ENCODE measurements at regions not wholly inside any gene's neighbourhood (a gene's known extent, or its start where the extent isn't known, plus 50 kb on each side); places are given as distances from the start of the nearest gene placed in this dataset.

DNA sequence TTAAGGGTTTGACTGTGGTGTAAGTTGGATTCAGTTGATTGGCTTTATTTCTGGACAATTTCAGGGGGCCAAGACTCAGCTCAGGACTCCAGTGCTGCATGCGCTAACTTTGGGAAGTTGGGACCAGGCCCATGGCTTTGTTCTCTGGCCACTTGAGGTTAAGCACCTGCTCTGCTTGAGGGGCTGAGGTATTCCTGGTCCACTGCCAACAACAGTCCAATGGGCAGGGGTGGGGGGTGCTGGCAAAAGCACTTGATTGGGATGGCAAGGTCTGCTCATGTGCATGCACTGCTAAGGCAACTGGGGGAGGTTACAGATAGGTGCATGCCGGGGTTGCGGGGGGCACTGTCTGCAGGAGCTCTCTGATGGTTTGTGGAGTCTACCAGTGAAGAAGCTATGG lies 52.6 kb upstream of the ASB17 start:
- DNase-seq, result no peak

DNA sequence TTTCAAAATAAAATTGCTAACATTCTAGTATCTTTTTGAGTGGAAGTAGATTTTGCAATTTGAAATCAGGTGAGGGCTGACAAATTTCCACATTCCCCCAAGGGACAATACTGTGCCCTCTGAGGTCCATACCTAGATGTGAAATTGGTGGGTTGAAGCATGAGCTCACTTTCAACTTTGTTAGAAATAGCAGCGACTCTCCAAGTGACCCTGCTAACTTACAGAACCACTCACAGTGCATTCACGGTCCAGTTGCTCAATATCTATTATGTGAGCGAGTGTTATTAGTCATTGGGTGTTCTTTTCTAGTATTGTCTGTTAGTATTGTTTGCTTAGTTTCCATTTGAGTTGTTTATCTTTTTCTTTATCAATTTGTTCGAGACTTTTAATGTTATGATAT lies 53.6 kb upstream of the ASB17 start:
- DNase-seq, result no peak

DNA sequence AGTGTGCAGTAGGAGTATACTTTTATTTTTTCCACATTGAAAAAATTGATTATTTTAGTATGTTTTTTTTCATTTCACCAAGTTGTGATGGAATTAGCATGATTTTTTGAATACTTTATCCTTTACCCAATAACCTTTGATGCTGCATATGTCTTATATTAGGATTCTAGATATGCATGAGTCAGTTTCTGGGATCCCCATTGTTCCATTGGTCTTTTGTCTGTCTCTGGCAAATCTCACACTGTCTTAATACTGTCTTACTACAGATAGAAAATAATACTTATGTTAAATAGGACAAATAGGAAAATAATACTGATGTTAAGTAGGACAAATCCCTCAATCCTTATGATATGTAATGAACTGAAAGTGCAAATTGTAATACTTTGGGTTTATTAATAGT lies 54.3 kb upstream of the ASB17 start:
- no peak for DNase-seq

DNA sequence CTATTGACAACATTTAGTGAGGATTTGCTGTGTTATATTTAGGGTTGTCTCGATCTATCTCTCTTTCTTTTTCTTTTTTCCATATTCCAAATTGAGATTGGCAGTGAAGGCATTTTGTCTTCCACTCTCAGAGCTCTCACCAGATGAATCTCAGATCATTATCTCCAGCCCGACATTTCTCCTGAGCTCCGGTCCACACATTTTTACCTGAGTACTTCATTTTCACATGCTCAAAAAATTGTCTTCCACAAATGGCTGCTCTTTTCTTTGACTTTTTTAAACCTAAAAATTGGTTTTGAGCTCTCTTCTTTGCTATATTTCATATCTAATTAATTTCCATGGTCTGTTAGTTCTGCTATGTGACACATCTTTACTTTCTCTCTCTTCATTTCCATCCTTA lies 56.9 kb upstream of the ASB17 start:
- DNase-seq, result no peak

DNA sequence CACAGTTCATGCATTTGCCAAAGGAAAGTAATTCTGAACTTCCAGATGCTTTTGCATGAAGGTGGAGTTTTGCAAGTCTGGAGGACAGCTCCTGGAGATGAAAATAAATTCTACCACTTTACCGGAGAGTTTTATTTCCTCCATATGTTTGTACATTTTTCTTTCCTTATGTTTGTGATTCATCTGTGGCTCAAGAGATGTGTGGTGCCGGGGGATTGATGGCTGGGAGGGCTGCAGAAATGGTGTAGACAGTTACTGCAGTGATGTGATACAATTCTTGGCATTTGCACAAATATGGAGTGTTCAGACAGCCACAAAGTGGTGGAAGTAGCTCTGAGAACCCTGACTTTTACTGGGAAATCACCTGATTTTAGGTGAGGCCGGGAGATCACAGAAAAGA lies 58.5 kb upstream of the ASB17 start:
- DNase-seq, result no peak

DNA sequence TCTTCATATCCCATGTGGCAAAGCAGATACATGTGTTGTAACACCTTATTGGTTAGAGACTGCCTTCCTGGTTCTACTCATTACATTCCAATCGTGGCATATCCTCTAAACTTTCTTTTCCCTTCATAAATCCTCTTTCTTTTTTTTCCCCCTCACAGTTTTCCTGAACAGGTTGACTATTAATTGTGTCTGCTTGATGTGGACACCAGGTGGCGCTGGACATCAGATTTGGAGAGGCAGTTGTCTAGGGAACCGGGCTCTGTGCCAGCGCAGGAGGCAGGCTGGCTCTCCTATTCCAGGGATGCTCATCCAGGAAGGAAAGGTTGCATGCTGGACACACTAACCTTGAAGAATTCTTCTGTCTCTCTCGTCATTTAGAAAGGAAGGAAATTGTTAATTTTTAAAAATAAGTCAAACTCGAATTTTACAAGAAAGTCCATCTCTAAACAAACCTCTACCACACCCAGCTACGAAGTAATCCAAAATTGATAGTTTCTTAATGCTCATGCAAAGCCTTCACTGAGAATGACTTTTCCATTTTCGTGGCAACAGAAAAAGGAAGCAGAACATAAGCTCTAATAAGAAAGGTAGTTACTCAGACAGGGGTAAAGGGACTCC lies 59.4 kb upstream of the ASB17 start:
- peak; percentile 55 to 67 for DNase-seq

DNA sequence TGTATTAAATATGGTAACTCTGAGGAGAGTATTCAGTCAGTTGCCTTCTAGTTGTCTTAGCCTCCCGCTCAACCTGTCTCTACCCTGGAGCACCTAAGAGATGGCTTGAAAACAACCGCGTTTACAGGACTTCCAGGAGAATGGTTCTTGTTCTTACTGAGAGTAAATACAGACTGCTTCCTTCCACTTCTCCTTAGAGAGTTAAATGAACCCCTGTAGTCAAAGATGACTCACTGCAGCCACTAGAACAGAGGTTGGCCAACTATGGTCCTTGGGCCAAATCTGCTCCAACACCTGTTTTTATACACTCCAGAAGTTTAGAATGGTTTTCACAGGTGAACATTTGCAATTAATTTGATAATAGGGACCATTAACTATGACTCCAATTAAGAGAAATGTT lies 60.1 kb upstream of the ASB17 start:
- DNase-seq, result no peak

DNA sequence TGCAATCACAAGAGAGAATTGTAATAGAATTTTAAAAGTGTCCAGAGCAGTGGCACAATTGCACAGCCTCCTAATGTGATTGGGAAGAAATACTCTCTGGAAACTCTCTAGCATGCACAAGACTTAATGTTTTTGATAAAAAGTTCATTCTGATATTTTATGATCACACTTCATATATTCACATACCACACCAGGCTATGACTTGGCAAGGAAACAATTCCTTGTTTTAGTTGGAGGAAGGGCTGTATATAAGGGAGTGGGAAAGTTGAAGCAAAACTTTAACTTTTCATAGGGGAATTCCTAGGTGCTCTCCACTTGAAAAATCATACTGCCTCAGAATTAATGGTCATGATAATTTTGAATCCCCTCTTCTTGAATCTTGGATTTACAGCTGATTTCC lies 61.5 kb upstream of the ASB17 start:
- no peak for DNase-seq

DNA sequence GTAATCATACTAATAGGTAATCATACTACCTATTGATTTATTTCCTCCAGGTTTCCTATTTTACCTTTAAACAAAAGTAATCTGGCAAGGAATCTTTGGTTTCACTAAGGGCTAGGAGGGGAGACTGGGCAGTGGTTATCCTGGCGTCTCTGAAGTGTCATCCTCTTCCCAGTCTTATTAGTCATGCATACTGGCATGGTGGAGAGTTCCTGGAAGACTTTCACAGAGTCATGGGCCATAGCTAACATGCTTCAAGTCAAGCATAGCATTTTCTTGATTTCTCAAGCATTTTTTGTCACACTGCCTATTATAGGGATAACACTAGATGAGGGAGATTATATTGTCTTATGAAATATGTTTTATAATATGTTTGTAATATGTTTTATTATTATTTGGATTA lies 64.0 kb upstream of the ASB17 start:
- no peak for DNase-seq

DNA sequence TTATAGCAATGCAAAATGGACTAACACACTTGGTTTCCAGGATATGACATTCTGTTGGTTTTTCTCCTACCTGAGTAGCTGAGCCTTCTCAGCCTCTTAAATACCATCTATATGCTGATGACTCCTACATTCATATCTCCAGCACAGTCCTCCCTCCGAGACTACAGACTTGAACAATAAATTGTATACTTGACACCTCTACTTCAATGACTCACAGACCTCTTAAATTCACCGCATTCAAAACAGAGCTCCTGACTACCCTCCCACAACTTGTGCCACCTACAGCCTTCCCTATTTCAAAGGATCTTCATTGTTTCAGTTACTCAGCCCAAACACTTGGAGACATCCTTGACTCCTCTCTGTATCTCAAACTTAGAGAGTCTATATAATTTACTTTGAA lies 66.8 kb upstream of the ASB17 start:
- no peak for DNase-seq

DNA sequence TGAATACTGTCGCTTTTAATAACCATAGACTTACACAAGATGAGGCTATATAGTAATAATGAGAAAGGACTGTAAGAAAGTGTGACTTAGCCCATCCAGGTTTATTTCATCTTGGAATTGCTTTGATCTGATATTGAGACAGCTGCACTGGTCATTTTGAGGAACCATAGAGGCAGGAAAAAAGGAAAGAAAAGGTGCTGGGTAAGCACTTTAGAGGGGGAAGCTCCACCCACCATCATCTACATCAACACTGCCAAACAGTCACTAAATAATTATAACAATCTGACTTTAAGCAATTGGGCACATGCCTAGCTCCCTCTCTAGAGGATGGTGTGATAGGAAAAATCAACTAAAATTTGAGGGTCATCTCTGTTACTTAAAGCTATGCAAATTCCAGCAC lies 70.6 kb upstream of the ST6GALNAC3 start:
- DNase-seq, result no peak

DNA sequence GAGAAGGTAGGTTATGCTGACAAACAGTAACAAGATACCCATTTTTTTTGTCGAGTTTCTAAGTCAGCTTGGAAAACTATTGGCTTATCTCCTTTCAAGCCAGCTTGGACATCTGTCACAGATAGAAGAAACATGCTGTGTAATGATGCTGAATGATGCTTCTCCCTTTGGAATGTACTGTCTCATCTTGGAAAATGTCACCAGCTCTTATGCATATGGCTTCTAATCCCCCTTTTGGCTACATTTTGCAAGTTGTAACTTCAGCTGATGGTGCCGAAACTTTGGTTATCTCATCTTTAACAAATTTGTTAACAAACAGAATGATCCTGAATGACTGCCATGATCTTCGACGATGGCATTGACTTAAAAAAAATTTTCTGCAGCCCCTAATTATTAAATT lies 68.8 kb upstream of the ST6GALNAC3 start:
- no peak for DNase-seq

DNA sequence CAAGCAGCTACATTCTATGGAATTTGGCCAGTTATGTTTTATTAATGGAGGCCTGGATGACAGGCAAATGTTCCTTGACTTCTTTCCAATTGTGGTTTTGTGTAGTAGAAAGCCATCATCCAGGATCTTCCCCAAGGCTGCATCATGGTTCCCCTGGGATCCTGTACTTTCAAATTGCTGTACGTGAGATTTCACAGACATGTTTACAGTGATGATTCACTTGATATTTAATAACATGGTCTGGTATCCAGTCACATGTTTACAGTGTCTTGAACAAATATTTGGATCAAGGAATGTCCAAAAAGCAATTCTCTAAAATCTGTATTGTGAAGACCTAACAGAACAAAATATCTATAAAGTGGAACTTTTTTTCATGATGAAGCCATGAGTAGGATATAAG lies 68.3 kb upstream of the ST6GALNAC3 start:
- no peak for DNase-seq

DNA sequence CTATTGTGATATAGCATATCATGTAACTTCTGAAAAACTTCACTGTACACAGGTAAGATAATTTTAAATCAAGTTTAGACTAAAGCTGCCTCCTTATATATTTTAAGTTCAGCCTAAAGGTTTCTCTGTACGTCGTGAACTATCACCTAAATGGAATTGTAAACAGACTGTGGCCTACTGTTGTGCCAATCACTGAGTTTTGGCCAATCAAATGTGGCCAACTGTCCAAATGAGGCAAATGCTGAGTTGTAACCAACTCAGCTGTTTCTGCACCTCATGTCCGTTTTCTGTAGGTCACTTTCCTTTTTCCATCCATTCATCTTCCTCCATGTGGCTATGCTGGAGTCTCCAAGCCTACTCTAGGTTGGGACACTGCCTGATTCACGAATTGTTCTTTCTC lies 63.7 kb upstream of the ST6GALNAC3 start:
- DNase-seq, result no peak

DNA sequence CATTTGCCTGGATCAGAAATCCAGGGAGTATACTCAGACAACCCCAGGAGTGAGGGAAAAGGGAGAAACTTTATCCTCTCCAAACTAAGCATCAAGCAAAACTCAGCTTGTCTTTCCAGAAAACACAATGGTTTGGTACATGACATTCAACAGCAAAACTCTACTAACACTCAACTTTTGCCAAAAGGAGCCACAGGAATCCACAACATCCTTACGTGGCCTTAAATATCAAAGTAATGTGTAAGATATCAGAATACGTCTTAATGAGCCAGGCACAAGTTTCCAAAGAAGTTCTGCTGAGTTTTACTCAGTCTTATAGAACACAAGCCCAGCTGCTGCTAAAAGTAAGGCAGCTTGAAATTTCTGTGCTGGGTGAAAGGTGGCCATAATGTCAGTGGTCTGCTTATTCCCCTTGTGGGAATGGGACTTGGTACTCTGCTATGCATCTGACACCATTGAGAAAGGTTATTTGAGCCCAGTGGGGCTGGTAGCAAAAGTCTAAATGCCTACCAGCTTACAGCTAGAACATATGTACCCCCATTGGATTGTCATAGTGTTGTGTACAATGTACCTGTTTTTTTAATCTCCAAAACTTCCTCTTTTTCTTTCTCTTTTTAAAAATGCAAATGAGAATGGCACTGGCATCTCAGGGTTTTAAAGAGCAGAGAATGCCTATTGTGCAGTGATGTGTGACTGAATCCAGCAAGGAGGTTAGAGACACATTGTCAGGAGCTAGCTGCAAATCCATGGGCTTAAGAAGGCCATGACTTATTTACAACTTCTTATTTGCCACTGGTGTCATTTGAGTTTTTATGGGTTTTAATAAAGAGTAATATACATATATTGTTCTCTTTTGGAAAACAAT lies 62.0 kb upstream of the ST6GALNAC3 start:
- DNase-seq, result no peak

DNA sequence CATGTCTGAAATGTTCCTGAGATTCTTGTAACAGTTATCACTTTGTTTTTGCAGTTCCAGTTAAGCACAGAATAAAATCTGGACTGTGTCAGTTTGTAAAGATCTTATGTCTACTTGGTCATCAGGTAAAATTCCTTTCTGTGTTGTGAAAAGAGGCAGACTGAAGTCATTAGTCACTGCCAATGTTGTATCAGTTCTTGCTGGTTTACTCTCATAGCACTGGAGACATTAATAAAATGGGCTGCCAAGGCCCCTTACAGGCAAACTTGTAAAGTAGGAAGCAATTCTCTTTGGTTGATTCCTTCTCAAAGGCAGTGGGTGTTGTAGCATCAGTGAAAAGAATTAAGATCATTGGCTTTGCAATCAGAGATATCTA lies 61.4 kb upstream of the ST6GALNAC3 start:
- DNase-seq, result no peak

DNA sequence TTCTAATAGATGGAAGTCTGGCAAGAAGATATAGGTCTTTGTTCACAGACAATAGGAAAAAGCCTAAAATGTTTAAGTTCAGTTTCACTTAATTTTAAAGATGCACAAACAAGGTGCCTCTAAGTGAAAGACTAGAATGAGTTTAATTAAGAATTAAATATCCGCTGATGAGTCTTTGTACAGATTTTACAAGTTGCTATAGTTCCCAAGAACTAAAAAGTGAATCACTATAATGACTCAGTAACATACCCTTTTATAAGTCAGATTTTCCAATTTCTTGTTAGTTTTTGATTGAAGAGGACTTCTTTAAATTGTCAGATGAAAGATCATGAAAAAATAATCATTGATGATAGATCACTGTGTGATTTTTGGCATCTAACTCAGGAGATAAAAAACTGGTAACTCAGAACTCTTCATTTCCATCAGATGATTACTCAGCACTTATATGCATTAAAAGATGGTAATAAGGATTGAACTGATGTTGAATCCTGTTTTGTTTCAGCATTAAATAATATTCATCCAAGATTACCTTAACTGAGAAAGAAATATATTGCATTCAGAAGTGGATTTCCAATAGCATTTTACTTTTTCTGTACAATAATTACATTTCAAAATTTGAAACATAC lies 59.0 kb upstream of the ST6GALNAC3 start:
- no peak for DNase-seq

DNA sequence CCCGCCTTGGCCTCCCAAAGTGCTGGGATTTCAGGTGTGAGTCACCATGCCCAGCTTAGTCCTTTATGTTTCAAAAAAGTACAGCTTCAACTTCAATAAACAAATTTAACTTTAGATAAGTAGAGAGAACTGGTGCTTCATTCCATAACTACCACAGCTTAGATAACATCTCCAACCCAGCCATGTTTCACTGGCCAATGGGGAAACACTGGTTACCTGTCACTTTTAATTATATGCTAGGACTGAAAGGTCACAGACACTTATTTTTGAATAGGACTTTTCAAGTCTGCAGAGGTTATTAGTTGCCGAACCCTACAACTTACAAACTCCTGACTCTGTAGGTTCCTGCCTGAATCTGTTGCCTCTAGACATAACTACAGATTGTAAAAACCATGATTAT lies 56.5 kb upstream of the ST6GALNAC3 start:
- DNase-seq, result no peak

DNA sequence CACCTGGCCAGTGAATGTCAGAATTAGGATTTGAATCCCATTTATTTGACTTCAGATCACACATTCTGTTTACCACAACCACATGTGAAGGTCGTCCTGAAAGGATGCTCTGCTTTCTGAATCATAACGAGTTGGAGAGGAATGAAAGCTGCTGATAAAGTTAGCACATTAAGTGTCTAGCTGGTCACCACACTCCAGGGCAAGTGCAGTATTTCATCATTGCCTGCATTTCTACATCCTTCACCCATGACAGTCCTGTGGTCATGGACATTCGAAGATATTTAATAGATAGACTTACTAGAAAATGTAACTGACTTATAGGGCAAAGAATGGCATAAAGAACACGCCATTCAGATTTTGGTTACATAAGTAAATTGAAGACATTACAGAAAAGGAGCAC lies 52.7 kb upstream of the ST6GALNAC3 start:
- DNase-seq, result no peak

DNA sequence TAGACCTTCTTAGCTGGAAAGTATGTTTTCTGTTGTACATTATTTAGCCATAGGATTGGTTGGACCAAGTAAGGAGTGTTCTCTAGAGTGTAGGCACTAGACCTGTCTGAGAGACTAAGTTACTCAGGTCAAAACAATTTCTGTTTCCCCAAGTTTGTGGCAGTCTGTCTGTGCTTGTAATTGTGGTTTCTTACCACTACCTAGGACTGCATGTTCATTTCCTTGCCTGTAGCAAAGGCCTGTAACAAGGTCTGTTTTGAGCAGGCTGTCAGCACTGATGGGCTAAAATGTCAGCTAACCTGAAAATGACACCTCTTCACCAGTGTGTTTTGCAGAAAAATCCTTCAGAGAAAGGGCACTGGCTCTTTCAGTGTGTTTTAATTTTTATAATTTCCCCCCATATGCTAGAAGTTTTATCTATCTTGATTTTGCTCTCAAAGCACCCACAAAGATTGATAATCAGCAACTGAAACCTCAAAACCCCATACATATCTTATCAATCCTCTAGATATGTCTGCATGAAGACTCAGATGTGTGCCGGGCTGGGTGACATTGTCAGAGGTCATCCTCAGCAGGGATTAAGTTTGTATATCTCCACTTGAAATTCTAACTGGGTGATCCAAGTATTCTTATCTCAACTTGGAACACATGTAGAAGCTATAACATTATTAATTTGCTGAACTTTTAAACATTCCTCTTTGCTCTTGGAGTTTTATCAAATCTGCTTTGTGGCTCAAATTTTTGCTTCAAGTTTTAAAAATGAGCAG lies 50.7 kb upstream of the ST6GALNAC3 start:
- peak in 1 of 2 donors; percentile 2 for DNase-seq

Data from CD4-positive, alpha-beta T cell treated with Interleukin-1 beta for 1 hour (primary cell).